HS-5 (cell line): ENCODE measurements at regions not wholly inside any gene's neighbourhood (a gene's known extent, or its start where the extent isn't known, plus 50 kb on each side); places are given as distances from the start of the nearest gene placed in this dataset.
"Not testable (repeated sequence)": the region's sequence is repeated elsewhere in the genome, so short reads cannot be mapped to it uniquely, and the experiment has no call there.

Source experiments
- DNase-seq: peaks from one replicate; pipeline ENCODE4 v3.0.0-alpha.2; 2012; ENCODE audit warnings: low read depth

DNA sequence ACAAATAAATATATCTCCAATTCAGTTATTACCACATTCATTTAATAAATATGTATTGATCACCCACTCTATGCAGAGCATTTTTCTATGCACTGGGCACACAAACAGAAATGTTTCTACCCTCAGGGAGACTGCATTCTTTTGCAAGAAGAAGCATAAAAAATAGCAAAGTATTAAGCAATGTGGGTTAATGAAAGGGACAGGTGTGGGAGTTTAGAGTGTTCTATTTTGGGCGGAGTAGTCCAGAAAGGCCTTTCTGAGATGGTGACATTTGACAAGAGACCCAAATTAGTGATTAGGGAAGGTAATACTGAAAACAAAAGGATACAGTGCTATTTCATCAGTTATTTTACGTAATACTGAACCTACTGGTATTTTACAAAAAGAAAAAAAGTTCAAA, 394.3 kb upstream of the CHST9 start:
- no peak for DNase-seq

DNA sequence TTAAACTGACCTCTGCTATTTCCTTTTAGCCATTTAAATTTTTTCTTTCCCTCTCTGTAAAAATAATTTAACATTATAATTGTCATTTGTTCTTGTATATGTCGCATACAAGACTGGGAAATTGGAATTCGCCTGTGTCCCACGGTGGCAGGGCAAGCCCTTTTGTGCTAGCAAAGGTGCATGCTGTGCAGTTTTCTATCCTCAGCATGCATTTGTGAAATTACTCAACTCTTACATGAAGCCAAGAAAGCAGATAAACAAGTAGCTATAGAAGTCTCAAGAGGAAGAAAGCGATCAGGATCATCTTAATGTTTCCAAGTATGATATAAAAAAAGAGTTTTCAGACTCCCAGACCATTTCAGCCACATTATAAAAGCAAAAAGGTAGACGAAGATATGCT, 392.6 kb upstream of the CHST9 start:
- DNase-seq, result no peak

DNA sequence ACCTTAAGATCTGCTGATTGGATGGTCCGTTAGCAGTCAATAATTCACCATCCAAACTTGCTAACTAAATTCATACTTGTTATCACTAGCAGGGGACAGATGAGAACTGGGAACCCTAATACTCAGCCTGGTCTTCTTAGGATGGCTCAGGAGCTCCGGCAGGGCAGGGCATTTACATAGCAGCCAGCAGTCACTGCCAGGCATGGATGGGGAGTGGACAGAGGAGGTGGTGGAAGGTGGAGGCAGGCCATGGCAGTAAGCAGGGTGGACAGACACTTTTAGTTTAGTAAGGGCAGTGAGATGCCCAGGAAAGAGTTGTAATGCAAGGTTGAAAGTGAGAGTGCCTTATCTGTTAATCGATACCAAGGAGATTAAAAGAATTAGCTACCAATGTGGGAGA, 392.2 kb upstream of the CHST9 start:
- DNase-seq, result no peak

DNA sequence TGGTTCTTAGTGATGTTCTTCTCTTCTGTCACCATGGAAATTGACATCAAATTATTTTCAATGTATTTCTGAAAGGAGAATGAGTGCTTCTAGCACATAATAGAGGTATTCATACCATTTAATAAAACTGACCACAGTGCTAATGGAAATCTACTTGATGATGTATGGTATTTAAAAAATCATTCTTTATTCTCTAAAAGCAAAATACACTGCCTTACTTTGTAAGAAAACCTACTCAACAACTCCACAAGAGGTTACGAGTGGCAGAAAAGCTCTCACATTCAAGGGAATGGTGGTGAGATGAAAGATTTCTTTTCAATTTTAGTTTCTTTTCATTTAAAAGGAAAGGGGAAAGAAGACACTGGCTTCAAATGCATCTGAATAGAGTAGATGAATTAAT, 382.3 kb upstream of the CHST9 start:
- no peak for DNase-seq

DNA sequence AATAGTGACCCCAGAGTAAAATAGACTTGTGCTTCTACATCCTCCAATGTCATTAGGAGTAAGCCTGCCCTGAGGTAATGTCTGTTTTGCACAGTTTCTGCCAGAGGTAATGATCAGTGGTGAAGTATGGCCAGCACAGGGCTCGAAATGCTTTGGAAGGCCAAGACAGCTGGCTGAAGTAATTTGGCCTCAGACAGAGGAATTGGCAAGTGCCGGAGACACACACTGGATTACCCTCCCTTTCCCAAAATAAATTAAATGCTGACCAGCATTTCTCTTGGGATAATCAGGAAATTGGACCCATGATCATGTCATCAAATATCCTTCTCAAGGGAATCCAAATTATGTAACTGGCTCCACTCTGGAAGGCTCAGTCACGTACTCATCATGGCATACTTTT, 379.0 kb upstream of the CHST9 start:
- no peak for DNase-seq

DNA sequence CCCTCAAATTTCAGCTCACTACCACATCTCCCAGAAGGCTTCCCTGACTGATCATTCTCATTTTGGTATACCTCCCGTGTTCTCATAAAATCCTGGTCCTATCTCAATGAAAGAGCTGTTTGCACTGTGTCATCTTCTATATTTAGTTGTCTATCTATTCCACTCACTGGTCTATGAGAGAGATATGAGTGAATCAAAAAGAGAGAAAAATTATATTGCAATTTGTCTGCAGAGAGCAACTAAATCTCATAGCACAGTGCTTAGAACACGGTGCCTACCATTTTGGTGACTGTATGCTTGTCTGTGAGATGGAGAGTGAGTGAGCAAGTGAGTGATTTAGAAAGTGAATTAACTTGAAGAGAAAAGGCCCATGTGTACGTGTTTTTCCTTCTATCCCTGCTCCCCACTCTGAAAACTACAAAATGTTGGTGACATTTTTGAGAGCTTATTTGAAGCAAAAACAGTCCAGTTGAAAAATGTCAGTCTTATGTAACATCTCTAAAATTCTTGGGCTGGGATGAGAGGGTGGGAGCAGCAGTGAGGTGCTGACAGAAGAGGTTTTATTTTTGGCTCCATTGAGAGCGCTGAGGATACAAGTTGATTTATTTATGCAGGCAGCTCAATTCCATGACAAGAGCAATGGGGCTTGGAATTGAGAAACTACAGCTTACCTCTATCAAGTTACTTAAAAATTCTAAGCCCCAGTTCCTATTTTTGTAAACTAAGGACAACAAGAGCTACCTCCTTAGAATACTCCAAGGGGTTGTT, 373.5 kb upstream of the CHST9 start:
- DNase-seq, result no peak

DNA sequence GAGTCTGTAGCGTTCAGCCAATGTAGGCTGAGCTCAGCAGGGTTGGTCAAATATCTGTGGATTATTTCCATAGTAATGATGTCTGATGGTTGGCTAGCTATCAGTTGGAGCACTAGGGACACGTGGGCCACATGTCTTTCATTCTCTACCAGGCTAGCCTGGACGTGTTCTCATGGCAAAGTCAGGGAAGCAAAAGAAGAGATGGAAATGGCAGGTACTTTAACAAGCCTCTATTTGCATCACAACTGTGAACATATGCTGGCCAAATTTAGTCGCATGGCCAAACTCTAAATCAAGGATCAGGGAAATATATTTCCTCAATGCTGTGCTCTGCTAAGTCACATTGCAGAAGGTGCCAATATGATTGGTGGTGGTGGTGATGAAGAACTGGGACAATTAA, 371.6 kb upstream of the CHST9 start:
- no peak for DNase-seq

DNA sequence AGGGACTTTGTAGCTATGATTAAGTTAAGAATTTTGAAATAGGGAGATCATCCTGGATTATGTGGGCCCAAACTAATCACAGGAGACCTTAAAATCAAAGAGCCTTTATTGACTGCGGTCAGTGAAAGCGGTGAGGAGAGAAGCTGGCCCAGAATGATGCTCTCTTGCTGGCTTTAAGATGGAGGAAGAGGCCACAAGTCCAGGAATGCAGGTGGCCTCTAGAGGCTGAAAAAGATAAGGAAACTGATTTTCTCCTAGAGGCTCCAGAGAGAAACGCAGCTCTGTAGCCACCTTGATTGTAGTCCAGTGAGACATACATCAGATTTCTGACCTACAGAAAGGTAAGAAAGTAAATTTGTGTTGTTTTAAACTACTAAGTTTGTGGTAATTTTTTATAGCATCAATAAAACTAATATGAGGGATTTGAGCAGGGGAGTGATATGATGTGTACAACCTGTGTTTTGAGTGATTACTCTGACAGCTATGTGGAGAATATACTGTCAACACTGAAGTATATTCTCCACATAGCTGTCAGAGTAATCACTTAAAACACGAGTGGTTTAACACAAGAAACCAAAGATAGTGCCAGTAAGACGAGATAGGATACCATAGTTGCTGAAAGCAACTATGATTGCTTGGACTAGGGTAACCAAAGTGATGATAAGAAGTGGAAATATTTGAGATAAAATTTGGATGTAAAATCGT, 364.4 kb upstream of the CHST9 start:
- DNase-seq, result no peak

DNA sequence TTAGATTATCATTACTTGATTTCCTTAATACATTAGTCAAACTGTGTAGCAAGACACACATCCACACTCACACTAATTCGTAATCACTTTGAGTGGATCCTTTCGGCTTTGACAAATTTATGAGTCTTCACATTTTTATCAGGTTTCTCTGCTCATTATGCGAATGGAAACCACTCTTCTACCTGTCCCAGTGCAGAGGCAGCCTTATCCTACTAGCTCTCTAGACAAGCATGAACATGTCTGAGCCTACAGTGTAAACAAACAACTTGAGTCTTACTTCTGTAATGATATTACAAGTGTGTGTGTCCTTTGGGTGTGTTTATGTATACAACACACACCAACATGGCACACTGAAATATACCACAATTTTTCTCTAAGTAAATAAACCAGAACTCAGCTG, 361.9 kb upstream of the CHST9 start:
- no peak for DNase-seq

DNA sequence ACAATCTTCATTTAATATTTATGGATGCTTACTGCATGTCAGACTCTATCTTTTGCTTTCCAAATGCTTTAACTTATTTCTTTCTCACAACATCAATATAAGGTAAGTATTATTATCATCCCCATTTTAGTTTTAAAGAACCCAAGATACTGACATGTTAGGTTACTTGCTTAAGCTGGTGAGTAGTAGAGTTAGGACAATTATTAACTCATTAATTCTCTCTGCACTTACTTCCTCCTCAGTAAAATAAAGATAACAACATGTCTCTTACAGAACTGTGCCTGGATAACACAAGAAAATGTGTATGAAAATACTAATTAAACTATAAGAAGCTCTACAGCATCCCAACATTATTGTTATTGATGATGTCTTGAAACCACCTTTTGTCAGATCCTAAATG, 359.1 kb upstream of the CHST9 start:
- DNase-seq, result no peak

DNA sequence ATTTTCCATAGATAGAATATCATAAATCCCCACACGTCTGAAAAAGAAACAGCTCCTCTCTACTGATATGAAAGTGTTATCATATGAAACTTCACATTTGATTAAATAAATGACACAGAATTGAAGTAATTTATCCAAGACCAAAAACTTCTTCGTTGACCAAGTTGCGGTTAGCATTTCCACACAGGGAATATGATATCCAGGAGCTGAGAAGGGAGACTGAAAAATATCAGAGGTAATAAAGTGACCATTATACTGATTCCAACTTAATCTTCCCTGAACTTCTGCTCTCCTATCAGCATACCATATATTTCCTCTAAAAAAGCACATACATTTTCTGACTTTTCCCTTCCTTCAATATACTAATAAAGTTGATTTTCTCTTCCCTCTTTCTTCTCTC, 356.2 kb upstream of the CHST9 start:
- DNase-seq, result no peak

DNA sequence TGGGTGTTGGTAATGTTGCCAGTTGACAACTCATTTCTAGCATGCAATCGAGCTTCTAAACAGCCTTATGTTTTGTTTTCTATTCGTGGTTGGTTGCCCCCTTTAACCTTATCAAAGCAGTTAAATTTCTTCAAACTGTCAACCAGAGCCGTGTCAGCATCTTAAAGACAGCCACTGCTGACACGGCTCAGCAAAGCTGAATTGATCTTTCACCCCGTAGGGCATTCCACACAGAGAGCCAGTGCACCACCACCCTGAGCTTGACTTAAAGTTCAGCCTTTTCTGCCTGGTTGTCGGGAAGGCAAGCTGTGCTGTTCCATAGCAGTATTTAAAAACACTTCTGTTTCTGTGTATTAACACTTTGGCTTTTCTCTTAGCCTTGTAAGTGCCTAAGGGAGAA, 355.0 kb upstream of the CHST9 start:
- no peak for DNase-seq

DNA sequence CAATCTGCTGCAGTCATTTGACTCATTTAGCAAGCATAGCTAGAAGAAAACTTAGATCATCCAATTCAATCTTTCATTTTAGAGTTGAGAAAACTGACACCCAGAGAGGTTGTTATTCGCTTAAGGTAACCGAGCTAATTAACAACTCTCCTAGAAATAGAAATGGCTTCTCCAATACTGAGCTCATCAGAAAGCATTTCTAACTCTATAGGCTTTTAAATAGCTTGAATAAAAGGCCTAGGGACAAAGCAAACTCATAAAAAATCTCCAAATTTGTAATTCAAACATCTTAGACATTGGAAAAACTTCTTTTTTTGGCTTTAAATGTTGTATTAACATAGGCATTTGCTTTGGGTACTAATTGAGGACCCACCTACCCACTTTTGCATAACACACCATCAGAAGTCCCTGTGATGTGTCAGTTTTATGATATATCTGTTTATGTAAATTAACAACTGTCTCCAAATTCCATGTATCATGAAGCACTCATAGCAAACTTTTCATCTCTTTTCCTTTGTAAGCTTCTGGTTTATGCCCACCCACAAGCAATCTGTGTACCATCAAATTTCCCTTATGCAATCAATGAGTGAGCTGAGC, 343.9 kb upstream of the CHST9 start:
- DNase-seq, result no peak

DNA sequence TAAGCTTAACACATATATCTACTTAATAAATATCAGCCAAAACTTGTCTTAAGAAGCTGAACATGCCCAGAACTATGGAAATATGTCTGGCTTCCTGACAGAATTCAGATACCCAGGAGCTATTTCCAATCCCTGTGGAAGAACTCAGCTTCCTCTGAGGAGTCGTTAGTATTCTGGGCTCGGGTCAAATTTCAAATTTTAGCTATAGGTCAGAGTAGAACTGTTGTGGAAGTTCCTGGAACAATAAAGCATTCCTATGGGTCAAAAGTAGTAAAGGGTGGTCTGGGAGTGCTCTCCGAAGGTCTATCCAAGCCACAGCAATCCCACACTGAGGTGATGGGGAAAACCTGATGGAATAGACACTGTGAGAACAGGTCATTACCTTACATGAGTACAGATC, 342.7 kb upstream of the CHST9 start:
- DNase-seq, result no peak

DNA sequence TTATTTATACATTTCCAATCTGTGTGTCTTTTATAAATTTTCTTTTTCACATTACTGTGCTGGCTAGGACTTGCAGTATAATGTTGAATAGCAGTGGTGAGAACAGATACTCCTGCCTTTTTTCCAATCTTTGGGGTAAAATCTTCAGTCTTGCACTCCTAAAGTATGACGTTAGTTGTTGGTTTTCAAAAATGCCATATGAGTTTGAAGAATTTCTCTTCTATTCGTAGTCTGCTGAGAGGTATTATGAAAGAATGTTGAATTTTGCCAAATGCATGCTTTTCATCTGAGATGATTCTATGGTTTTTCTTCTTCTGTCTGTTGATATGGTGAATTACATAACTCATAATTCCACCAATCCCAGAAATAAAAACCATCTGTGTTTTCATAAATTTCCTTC, 335.3 kb upstream of the CHST9 start:
- DNase-seq, result no peak

DNA sequence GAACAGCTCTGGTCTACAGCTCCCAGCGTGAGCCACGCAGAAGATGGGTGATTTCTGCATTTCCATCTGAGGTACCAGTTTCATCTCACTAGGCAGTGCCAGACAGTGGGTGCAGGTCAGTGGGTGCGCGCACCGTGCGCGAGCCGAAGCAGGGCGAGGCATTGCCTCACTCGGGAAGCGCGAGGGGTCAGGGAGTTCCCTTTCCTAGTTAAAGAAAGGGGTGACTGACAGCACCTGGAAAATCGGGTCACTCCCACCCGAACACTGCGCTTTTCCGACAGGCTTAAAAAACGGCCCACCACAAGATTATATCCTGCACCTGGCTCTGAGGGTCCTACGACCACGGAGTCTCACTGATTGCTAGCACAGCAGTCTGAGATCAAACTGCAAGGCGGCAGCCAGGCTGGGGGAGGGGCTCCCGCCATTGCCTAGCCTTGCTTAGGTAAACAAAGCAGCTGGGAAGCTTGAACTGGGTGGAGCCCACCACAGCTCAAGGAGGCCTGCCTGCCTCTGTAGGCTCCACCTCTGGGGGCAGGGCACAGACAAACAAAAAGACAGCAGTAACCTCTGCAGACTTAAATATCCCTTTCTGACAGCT, 325.0 kb upstream of the CHST9 start:
- not testable (repeated sequence) for DNase-seq

DNA sequence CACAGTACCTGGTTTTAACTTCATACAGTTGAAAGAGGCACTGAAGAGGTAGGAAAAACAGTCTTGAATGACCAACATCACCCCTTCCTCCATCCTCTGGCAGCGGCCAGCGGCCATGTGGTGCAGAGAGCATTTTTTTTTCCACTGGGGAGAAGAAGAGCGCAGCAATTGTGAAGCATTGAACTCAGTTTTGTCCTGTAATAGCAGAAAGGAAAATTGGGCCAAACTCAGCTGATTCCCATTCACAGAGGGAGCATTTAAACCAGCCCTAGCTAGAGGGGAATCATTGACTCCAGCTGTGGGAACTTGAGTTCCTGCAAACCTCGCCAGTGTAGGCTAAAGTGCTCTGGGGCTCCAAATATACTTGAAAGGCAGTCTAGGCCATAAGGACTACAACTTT, 316.6 kb upstream of the CHST9 start:
- DNase-seq, result no peak

DNA sequence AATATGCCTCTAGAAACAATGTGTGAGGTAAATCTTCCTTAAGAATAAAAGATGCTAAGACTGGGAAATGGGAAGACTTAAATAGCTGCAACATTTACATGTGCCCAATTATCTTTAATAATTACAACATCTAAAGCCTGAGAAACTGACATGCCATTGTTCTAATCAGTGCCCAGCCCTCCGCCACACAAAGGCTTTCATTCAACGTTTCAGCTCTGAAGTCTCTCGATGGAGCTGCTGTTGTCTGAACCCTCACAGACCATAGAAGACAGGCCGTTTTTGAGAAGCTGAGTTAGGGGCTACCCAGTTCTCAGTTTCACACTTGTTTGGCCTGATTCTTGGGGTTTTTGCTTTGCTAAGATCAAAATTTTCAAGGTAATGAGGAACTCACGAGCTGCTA, 315.4 kb upstream of the CHST9 start:
- no peak for DNase-seq

DNA sequence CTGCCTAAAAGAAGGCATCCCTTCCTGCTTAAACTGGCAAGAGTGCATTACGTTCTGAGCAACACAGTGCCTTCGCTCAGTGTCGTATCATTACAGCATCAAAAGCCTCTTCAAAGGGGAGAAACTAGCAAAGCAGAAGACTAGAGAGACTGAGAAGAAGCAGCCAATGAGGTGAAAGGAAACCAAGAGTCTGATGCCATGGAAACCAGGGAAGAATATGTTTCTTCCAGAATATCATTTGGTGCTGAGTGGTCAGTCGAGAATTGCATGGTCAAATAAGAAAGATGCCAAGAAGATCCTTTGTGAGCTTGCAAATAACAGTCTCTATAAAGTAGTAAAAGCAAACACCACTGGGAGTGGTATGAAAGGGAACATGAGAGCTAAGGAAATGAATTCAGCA, 312.1 kb upstream of the CHST9 start:
- no peak for DNase-seq

DNA sequence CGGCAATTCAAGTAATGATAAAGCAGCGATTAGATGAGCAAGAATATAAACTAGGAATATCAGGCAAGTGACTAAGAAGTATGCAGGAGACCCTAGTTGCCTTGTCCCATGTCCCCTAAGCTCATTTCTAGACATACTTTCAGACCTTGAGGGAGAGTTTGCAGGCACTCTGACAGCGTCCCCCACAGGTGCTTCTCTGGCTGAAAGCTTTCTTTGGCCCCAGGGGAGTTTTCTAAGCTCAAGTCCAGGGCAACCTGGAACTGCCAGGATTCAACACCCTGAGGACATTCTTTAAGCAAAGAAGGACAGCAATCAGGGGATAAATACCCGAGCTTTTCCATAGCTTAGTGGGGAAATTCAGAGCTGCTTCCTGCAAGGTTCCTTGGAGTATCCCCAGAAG, 308.1 kb upstream of the CHST9 start:
- DNase-seq, result no peak

DNA sequence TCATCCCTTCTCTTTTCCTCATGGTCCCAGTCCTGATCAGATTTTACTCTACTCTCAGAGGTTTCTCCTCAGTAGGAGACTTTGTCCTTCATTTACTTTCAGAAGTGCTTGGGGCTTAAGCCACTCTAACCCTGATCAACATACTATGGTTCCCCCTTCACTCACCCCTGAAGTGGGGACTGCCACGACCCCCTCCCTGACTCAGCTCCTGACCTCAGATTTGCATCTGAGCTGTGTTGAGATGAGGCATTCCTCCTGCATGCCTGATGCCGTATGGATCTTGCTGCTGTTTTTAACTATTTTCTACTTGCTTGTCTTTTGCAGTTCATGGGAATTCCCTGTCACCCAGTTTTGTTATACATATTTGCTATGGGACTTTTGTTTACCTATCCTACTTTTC, 306.7 kb upstream of the CHST9 start:
- no peak for DNase-seq

DNA sequence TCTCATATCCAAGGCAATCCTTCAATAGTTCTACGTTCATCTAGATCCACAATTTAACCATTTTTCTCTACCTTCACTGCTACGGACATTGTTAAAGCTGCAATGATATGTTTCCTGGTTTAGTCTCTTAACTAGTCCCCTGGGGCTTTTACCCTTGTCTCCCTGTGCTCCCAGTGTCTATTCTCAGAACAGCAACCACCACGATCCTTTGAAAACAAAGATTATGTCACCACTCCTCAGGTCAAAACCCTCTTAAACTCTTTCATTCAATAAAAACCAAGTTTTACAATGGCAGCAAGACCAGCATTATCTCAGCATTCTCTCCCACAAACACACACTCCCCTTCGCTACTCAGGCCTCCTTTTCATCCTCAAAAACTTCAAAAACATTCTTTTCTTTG, 298.2 kb upstream of the CHST9 start:
- DNase-seq, result no peak

DNA sequence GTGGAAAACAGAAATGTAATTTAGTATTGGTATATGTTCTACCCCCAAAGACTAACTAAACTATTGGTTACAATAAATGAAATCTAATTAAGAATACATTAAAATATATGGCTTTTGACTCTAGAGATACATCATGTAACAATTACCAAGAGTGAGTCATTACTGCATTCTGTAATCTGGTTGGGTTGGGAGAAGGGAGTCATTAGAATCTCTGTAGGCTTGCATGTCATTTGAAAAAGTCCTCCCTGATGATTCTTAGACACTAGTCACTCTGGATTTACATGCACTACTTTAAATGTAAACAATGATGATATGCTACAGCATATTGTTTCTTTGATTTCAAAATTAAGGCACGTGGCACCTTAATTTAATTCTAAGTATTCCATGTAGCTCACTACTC, 293.4 kb upstream of the CHST9 start:
- no peak for DNase-seq
